HL-60 (cell line): ENCODE measurements at regions not wholly inside any gene's neighbourhood (a gene's known extent, or its start where the extent isn't known, plus 50 kb on each side); places are given as distances from the start of the nearest gene placed in this dataset.
A peak's percentile ranks its signal among the peaks of the same experiment; 100 is the strongest.

Source experiments
- DNase-seq, 2 experiments: peaks; one replicate each; pipeline ENCODE4 v3.0.0-alpha.2; 2010 to 2020; ENCODE audit warnings: low read depth in 1 of 2, low spot score in 1 of 2
- H3K27ac ChIP-seq: fragments of 250-450 bp; sonication (Bioruptor Pico); replicated peaks from 2 replicates; pipeline ENCODE4 v1.5.1; 2020; ENCODE audit warnings: mild to moderate bottlenecking, moderate library complexity
- H3K27me3 ChIP-seq: fragments of 250-450 bp; sonication (Bioruptor Pico); 2 replicates; pipeline ENCODE4 v1.5.1; 2021; ENCODE audit warnings: mild to moderate bottlenecking, moderate library complexity; ENCODE audit not compliant: insufficient read depth, poor library complexity, severe bottlenecking
- H3K4me3 ChIP-seq: replicated peaks from 2 replicates; pipeline ENCODE4 v1.5.1; 2011; ENCODE audit warnings: mild to moderate bottlenecking, control low read depth, low read length; ENCODE audit not compliant: insufficient read depth
- CTCF ChIP-seq: IDR thresholded peaks from one replicate; pipeline ENCODE4 v1.5.1; 2011; ENCODE audit warnings: low read length, control low read depth, inconsistent platforms; ENCODE audit not compliant: insufficient read depth
- GABPA ChIP-seq: IDR thresholded peaks from 2 replicates; pipeline ENCODE4 v1.6.1; 2012; ENCODE audit warnings: low read depth
- POLR2AphosphoS5 ChIP-seq: IDR thresholded peaks from 2 replicates; pipeline ENCODE4 v1.6.1; 2012; ENCODE audit warnings: low read depth
- SPI1 ChIP-seq: IDR thresholded peaks from 2 replicates; pipeline ENCODE4 v1.6.1; 2012; ENCODE audit warnings: low read depth, mild to moderate bottlenecking, borderline replicate concordance
- TF ChIP-seq, protein P1 (sequence below): IDR thresholded peaks from 2 replicates; pipeline ENCODE4 v1.6.1; 2012; ENCODE audit warnings: low read depth; ENCODE audit not compliant: insufficient replicate concordance

GRCh38 chr3:111392894-111393398 lies 149.1 kb upstream of the CD96 start:
- H3K27ac ChIP-seq, result no peak overlapping the region
- DNase-seq, result peak in 1 of 2 experiments; percentile 39

DNA sequence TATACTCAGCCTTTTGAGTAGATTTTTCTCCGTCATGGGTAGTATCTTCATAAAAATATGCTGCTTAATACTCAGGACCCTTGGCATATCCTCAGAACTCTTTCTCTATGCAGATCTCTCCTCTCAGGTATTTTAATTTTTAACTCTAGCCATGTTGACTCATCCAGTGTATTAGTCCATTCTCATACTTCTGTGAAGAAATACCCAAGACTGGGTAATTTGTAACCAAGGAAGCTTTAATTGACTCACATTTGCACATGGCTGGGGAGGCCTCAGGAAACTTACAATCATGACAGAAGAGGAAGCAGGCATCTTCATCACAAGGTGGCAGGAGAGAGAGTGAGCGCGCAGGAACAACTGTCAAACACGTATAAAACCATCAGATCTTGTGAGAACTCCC lies 129.3 kb upstream of the CD96 start:
- no peak overlapping the region for H3K4me3 ChIP-seq
- no peak overlapping the region for H3K27ac ChIP-seq
- no peaks in the 10 kb centered on the region for H3K27me3 ChIP-seq
- DNase-seq, result no peak
- TF ChIP-seq SPI1 (no peak), POLR2AphosphoS5 (no peak)
- TF ChIP-seq, protein P1, sequence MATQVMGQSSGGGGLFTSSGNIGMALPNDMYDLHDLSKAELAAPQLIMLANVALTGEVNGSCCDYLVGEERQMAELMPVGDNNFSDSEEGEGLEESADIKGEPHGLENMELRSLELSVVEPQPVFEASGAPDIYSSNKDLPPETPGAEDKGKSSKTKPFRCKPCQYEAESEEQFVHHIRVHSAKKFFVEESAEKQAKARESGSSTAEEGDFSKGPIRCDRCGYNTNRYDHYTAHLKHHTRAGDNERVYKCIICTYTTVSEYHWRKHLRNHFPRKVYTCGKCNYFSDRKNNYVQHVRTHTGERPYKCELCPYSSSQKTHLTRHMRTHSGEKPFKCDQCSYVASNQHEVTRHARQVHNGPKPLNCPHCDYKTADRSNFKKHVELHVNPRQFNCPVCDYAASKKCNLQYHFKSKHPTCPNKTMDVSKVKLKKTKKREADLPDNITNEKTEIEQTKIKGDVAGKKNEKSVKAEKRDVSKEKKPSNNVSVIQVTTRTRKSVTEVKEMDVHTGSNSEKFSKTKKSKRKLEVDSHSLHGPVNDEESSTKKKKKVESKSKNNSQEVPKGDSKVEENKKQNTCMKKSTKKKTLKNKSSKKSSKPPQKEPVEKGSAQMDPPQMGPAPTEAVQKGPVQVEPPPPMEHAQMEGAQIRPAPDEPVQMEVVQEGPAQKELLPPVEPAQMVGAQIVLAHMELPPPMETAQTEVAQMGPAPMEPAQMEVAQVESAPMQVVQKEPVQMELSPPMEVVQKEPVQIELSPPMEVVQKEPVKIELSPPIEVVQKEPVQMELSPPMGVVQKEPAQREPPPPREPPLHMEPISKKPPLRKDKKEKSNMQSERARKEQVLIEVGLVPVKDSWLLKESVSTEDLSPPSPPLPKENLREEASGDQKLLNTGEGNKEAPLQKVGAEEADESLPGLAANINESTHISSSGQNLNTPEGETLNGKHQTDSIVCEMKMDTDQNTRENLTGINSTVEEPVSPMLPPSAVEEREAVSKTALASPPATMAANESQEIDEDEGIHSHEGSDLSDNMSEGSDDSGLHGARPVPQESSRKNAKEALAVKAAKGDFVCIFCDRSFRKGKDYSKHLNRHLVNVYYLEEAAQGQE, result no peak

More at GRCh38 chr3:111392894-111393398, 149.1 kb upstream of the CD96 start:
- Histone ChIP-seq H3K4me3 (no peak overlapping the region), H3K27me3 (no peaks in the 10 kb centered on the region)
- TF ChIP-seq POLR2AphosphoS5, result peak; percentile 22; the same call in 1 of the 2 replicates
- no peak for TF ChIP-seq CTCF

DNA sequence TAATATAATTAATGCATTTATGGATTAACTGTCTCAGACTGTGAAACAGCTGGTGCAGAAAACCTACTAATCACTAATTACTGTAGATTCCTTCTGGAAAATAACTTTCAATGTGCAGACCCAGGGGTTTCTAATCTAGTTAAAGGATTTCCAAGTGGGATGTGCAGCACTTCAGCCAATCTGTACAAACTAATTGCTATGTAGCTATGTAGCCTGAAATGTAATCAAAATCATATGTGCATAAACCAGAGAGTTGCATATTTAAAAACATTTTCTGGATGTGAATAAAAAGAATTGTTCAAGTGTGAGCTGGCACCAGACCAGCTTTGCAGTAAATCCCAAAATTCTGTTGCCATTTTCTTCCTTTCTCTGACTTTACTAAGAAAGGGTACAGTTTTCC lies 127.5 kb upstream of the CD96 start:
- no peak for DNase-seq
- no peaks in the 10 kb centered on the region for H3K27me3 ChIP-seq
- no peak overlapping the region for H3K4me3 ChIP-seq
- no peak for TF ChIP-seq SPI1
- TF ChIP-seq, protein P1, result no peak
- no peak for TF ChIP-seq POLR2AphosphoS5
- no peak for TF ChIP-seq CTCF
- no peak for TF ChIP-seq GABPA
- no peak overlapping the region for H3K27ac ChIP-seq

GRCh38 chr3:111415018-111415417 lies 127.0 kb upstream of the CD96 start:
- no peak for DNase-seq
- Histone ChIP-seq H3K27ac (no peak overlapping the region), H3K27me3 (no peaks in the 10 kb centered on the region), H3K4me3 (no peak overlapping the region)
- TF ChIP-seq SPI1 (no peak), POLR2AphosphoS5 (no peak), GABPA (no peak), CTCF (no peak)
- TF ChIP-seq, protein P1, result no peak
